Liver (tissue), 7 donors: ENCODE measurements at regions not wholly inside any gene's neighbourhood (a gene's known extent, or its start where the extent isn't known, plus 50 kb on each side); places are given as distances from the start of the nearest gene placed in this dataset. TPM values are rescaled to one million over a fixed set of nuclear protein-coding genes. Genes with fewer than 3 reads are reported as not detected.
"Not testable (repeated sequence)": the region's sequence is repeated elsewhere in the genome, so short reads cannot be mapped to it uniquely, and the experiment has no call there.

Experiments
- DNase-seq: peaks from one replicate; pipeline ENCODE4 v3.0.0-alpha.2; 2017; ENCODE audit warnings: low spot score
- H3K27ac ChIP-seq, 2 donors: one replicate each; pipeline ENCODE4 v1.7.0; 2013; ENCODE audit warnings: inconsistent platforms in 2 of 2, low read length in 2 of 2, control low read depth in 1 of 2, low read depth in 1 of 2, mild to moderate bottlenecking in 1 of 2
- H3K27me3 ChIP-seq, 4 donors: one replicate each; pipeline versions ENCODE4 v1.6.1 to v1.7.0; 2013; ENCODE audit warnings: low read length in 3 of 4, inconsistent platforms in 1 of 4, mild to moderate bottlenecking in 1 of 4, moderate library complexity in 1 of 4; ENCODE audit not compliant: control insufficient read depth in 4 of 4, insufficient read depth in 4 of 4
- H3K36me3 ChIP-seq, 4 donors: one replicate each; pipeline versions ENCODE4 v1.6.1 to v1.7.0; 2013; ENCODE audit warnings: low read length in 3 of 4, mild to moderate bottlenecking in 3 of 4, low read depth in 1 of 4, moderate library complexity in 1 of 4; ENCODE audit not compliant: control insufficient read depth in 4 of 4, insufficient read depth in 3 of 4
- H3K4me1 ChIP-seq, 4 donors: one replicate each; pipeline versions ENCODE4 v1.6.1 to v1.7.0; 2013; ENCODE audit warnings: low read length in 3 of 4, mild to moderate bottlenecking in 3 of 4, moderate library complexity in 1 of 4; ENCODE audit not compliant: control insufficient read depth in 4 of 4, insufficient read depth in 4 of 4
- H3K4me3 ChIP-seq, 3 donors: one replicate each; pipeline versions ENCODE4 v1.6.1 to v1.7.0; 2013; ENCODE audit warnings: low read length in 3 of 3, control low read depth in 1 of 3, low read depth in 1 of 3, mild to moderate bottlenecking in 1 of 3
- H3K9ac ChIP-seq, 2 donors: one replicate each; pipeline ENCODE4 v1.7.0; 2013; ENCODE audit warnings: low read length in 2 of 2, mild to moderate bottlenecking in 2 of 2, moderate library complexity in 2 of 2, control low read depth in 1 of 2, low read depth in 1 of 2
- H3K9me3 ChIP-seq, 4 donors: one replicate each; pipeline versions ENCODE4 v1.6.1 to v1.7.0; 2013; ENCODE audit warnings: low read length in 3 of 4; ENCODE audit not compliant: control insufficient read depth in 4 of 4
- WGBS: extraction: QIAGEN DNeasy Blood & Tissue Kit; methylation state at CpG from one replicate; pipeline ENCODE4 v1.1.7; 2013; 5-methylcytosine and 5-hydroxymethylcytosine counted together
- small RNA-seq: library from RNA; depleted of rRNA; stranded (forward); fragments of <200 nt; gene quantifications from one replicate; pipeline ENCODE3, GENCODE V24; 2014
- donor health status: healthy.
- donor health status: healthy.
- donor health status: healthy.

- not testable (repeated sequence) for H3K9ac ChIP-seq, H3K36me3 ChIP-seq, H3K27me3 ChIP-seq, H3K27ac ChIP-seq, H3K4me1 ChIP-seq, DNase-seq, H3K4me3 ChIP-seq, H3K9me3 ChIP-seq
- 90% methylated on average over 4 of the region's 11 CpGs for WGBS
Observed at GRCh38 chr21:6157515-6157914, 4363.9 kb upstream of the TPTE start.

GRCh38 chr21:6158171-6158570, 4363.2 kb upstream of the TPTE start:
- WGBS: 88% methylated on average over 5 of the region's 9 CpGs
- H3K9ac ChIP-seq, H3K36me3 ChIP-seq, H3K4me1 ChIP-seq, H3K4me3 ChIP-seq, DNase-seq, H3K27ac ChIP-seq, H3K27me3 ChIP-seq, H3K9me3 ChIP-seq: not testable (repeated sequence)

Small RNA genes lying in the stretch of these regions (small RNA-seq; reads per million reads assigned to genes)
- not detected for gene CU639417.2
